GM18507 (cell line): ENCODE measurements at regions not wholly inside any gene's neighbourhood (a gene's known extent, or its start where the extent isn't known, plus 50 kb on each side); places are given as distances from the start of the nearest gene placed in this dataset.
"Not testable (repeated sequence)": the region's sequence is repeated elsewhere in the genome, so short reads cannot be mapped to it uniquely, and the experiment has no call there.

Source experiments
- DNase-seq: peaks from one replicate; pipeline ENCODE4 v3.0.0; 2011; ENCODE audit warnings: low read depth; ENCODE audit not compliant: insufficient read length; ENCODE audit errors: extremely low spot score
- FAIRE-seq: peaks from 2 replicates; lab custom pipeline; 2011; peaks lifted over from hg19 to GRCh38; lab: Jason Lieb, UNC

GRCh38 chr9:89689321-89689720 is 84.5 kb downstream of the GADD45G start:
- not testable (repeated sequence) for FAIRE-seq

GRCh38 chr9:89690334-89690912 is 85.6 kb downstream of the GADD45G start:
- FAIRE-seq (peak; percentile 94), DNase-seq (no peak)

More at GRCh38 chr9:89689321-89689720, 84.5 kb downstream of the GADD45G start:
- DNase-seq = not testable (repeated sequence)

GRCh38 chr9:89695441-89695891 is 90.7 kb downstream of the GADD45G start:
- no peak for FAIRE-seq

GRCh38 chr9:89695979-89696378 is 91.2 kb downstream of the GADD45G start:
- DNase-seq, FAIRE-seq: not testable (repeated sequence)

More at GRCh38 chr9:89695441-89695891, 90.7 kb downstream of the GADD45G start:
- no peak for DNase-seq

- FAIRE-seq = no peak
- DNase-seq = no peak
Measured at GRCh38 chr9:89696780-89697179, 92.0 kb downstream of the GADD45G start.

- no peak for FAIRE-seq
- DNase-seq = no peak
Measured at GRCh38 chr9:89697553-89697952, 92.7 kb downstream of the GADD45G start.

GRCh38 chr9:89698411-89699005 is 93.7 kb downstream of the GADD45G start:
- FAIRE-seq = no peak
- no peak for DNase-seq

- FAIRE-seq = no peak
Measured at GRCh38 chr9:89699646-89700045, 94.8 kb downstream of the GADD45G start.

GRCh38 chr9:89701221-89701798 is 96.5 kb downstream of the GADD45G start:
- FAIRE-seq (peak; percentile 87), DNase-seq (peak; percentile 25)

More at GRCh38 chr9:89699646-89700045, 94.8 kb downstream of the GADD45G start:
- no peak for DNase-seq

- peak; percentile 49 for FAIRE-seq
- DNase-seq = no peak
Measured at GRCh38 chr9:89702401-89702800, 97.6 kb downstream of the GADD45G start.

- no peak for FAIRE-seq
- DNase-seq = no peak
Measured at GRCh38 chr9:89705651-89706050, 100.8 kb downstream of the GADD45G start.

GRCh38 chr9:89706086-89706485 is 101.3 kb downstream of the GADD45G start:
- DNase-seq (no peak), FAIRE-seq (no peak)

GRCh38 chr9:89706731-89707191 is 101.9 kb downstream of the GADD45G start:
- no peak for FAIRE-seq
- no peak for DNase-seq

- no peak for FAIRE-seq
- DNase-seq = no peak
Measured at GRCh38 chr9:89710697-89711096, 105.9 kb downstream of the GADD45G start.

GRCh38 chr9:89711866-89712265 is 107.1 kb downstream of the GADD45G start:
- FAIRE-seq (no peak), DNase-seq (no peak)

GRCh38 chr9:89712283-89712682 is 107.5 kb downstream of the GADD45G start:
- no peak for FAIRE-seq

GRCh38 chr9:89714321-89714720 is 109.5 kb downstream of the GADD45G start:
- DNase-seq (no peak), FAIRE-seq (no peak)

More at GRCh38 chr9:89712283-89712682, 107.5 kb downstream of the GADD45G start:
- no peak for DNase-seq

- DNase-seq (no peak), FAIRE-seq (no peak)
Measured at GRCh38 chr9:89715318-89715858, 110.6 kb downstream of the GADD45G start.

GRCh38 chr9:89715881-89716280 is 111.1 kb downstream of the GADD45G start:
- no peak for FAIRE-seq
- no peak for DNase-seq

- FAIRE-seq (no peak), DNase-seq (no peak)
Measured at GRCh38 chr9:89716559-89716958, 111.7 kb downstream of the GADD45G start.
